WTC11 (cell line): ENCODE measurements at regions not wholly inside any gene's neighbourhood (a gene's known extent, or its start where the extent isn't known, plus 50 kb on each side); places are given as distances from the start of the nearest gene placed in this dataset.

Source experiments
- ATAC-seq: fragments of 200-7000 bp; cut with Tn5 transposase; 2 replicates; pipeline ENCODE4 v1.10.0; 2021; ENCODE audit warnings: mild to moderate bottlenecking, moderate library complexity
- CTCF ChIA-PET: fragments of 300-600 bp; sonication (Branson Sonifier 250); formaldehyde crosslinking; loops from one replicate; lab custom pipeline; 2021; ENCODE audit warnings: antibody characterized with exemption; lab: Charles Lee
- POLR2A ChIA-PET: fragments of 350-600 bp; sonication (Branson Sonifier 250); formaldehyde crosslinking; loops from one replicate; lab custom pipeline; 2021; ENCODE audit warnings: antibody characterized with exemption; lab: Charles Lee
- DNase-seq: peaks from one replicate; pipeline ENCODE4 v3.0.0; 2021; ENCODE audit warnings: low spot score
- H3K27ac Mint-ChIP-seq: 2 replicates; pipeline ENCODE4 v1.8.0; 2021; ENCODE audit warnings: mixed read lengths
- H3K27me3 Mint-ChIP-seq: 2 replicates; pipeline ENCODE4 v1.8.0; 2021; ENCODE audit warnings: low read depth, mild to moderate bottlenecking, moderate library complexity, mixed read lengths
- H3K36me3 Mint-ChIP-seq: 2 replicates; pipeline ENCODE4 v1.8.0; 2021; ENCODE audit warnings: mixed read lengths
- H3K4me1 Mint-ChIP-seq: 2 replicates; pipeline ENCODE4 v1.8.0; 2022; ENCODE audit warnings: mixed read lengths
- H3K4me3 Mint-ChIP-seq: 2 replicates; pipeline ENCODE4 v1.8.0; 2021; ENCODE audit warnings: mild to moderate bottlenecking, moderate library complexity, mixed read lengths
- H3K9me3 Mint-ChIP-seq: 2 replicates; pipeline ENCODE4 v1.8.0; 2021; ENCODE audit warnings: mixed read lengths
- CBFB ChIP-seq: sonication (generic); formaldehyde crosslinking; IDR thresholded peaks from 2 replicates; pipeline ENCODE4 v1.8.1; 2022; ENCODE audit warnings: mild to moderate bottlenecking, low read depth, missing genetic modification reagents
- CREM ChIP-seq: sonication (generic); formaldehyde crosslinking; IDR thresholded peaks from 2 replicates; pipeline ENCODE4 v1.8.1; 2022; ENCODE audit warnings: mild to moderate bottlenecking, missing genetic modification reagents, moderate library complexity
- FOXJ3 ChIP-seq: sonication (generic); formaldehyde crosslinking; IDR thresholded peaks from 2 replicates; pipeline ENCODE4 v1.9.0; 2021; ENCODE audit warnings: missing genetic modification reagents, mild to moderate bottlenecking, borderline replicate concordance
- FOXP1 ChIP-seq: sonication (generic); formaldehyde crosslinking; IDR thresholded peaks from 2 replicates; pipeline ENCODE4 v1.8.0; 2022; ENCODE audit warnings: missing genetic modification reagents, mild to moderate bottlenecking, moderate library complexity, borderline replicate concordance
- GABPB1 ChIP-seq: sonication (generic); formaldehyde crosslinking; IDR thresholded peaks from 2 replicates; pipeline ENCODE4 v1.8.1; 2023; ENCODE audit warnings: mild to moderate bottlenecking, missing genetic modification reagents
- KAT7 ChIP-seq: sonication (generic); formaldehyde crosslinking; IDR thresholded peaks from 2 replicates; pipeline ENCODE4 v1.8.1; 2023; ENCODE audit warnings: missing genetic modification reagents, mild to moderate bottlenecking, borderline replicate concordance
- NR2C2 ChIP-seq: sonication (generic); formaldehyde crosslinking; IDR thresholded peaks from 2 replicates; pipeline ENCODE4 v1.8.0; 2022; ENCODE audit warnings: mild to moderate bottlenecking, missing genetic modification reagents
- TCF7 ChIP-seq: sonication (generic); formaldehyde crosslinking; IDR thresholded peaks from 2 replicates; pipeline ENCODE4 v1.8.0; 2022; ENCODE audit warnings: mild to moderate bottlenecking, low read depth, missing genetic modification reagents, moderate library complexity
- ZNF219 ChIP-seq: sonication (generic); formaldehyde crosslinking; IDR thresholded peaks from 2 replicates; pipeline ENCODE4 v1.8.0; 2023; ENCODE audit warnings: missing genetic modification reagents, mild to moderate bottlenecking, borderline replicate concordance
- ZNF317 ChIP-seq: sonication (generic); formaldehyde crosslinking; IDR thresholded peaks from 2 replicates; pipeline ENCODE4 v1.8.1; 2023; ENCODE audit warnings: low read depth, mild to moderate bottlenecking, moderate library complexity, missing genetic modification reagents, borderline replicate concordance
- TF ChIP-seq, protein P1 (sequence below): sonication (generic); formaldehyde crosslinking; IDR thresholded peaks from 2 replicates; pipeline ENCODE4 v1.8.1; 2023; ENCODE audit warnings: mild to moderate bottlenecking, missing genetic modification reagents
- TF ChIP-seq, protein P2 (sequence below): sonication (generic); formaldehyde crosslinking; IDR thresholded peaks from 2 replicates; pipeline ENCODE4 v1.8.1; 2022; ENCODE audit warnings: missing genetic modification reagents, borderline replicate concordance
- TF ChIP-seq, protein P3 (sequence below): sonication (generic); formaldehyde crosslinking; IDR thresholded peaks from 2 replicates; pipeline ENCODE4 v1.8.1; 2023; ENCODE audit warnings: mild to moderate bottlenecking, missing genetic modification reagents, borderline replicate concordance
- TF ChIP-seq, protein P4 (sequence below): fragments of 250-450 bp; sonication (Bioruptor Pico); IDR thresholded peaks from 2 replicates; pipeline ENCODE4 v1.9.0; 2021; ENCODE audit warnings: moderate library complexity, mild to moderate bottlenecking, inconsistent platforms, borderline replicate concordance
- TF ChIP-seq, protein P5 (sequence below): sonication (generic); formaldehyde crosslinking; IDR thresholded peaks from 2 replicates; pipeline ENCODE4 v1.8.0; 2022; ENCODE audit warnings: mild to moderate bottlenecking, missing genetic modification reagents
- TF ChIP-seq, protein P6 (sequence below): sonication (generic); formaldehyde crosslinking; IDR thresholded peaks from 2 replicates; pipeline ENCODE4 v1.8.1; 2023; ENCODE audit warnings: mild to moderate bottlenecking, missing genetic modification reagents, moderate library complexity
- TF ChIP-seq, protein P7 (sequence below): fragments of 250-450 bp; sonication (Bioruptor Pico); IDR thresholded peaks from 2 replicates; pipeline ENCODE4 v1.9.0; 2021; ENCODE audit warnings: mild to moderate bottlenecking
- TF ChIP-seq, protein P8 (sequence below): sonication (generic); formaldehyde crosslinking; conservative IDR thresholded peaks from 2 replicates; pipeline ENCODE4 v1.8.1; 2023; ENCODE audit warnings: mild to moderate bottlenecking, low read depth, missing genetic modification reagents, moderate library complexity
- TF ChIP-seq, protein P9 (sequence below): sonication (generic); formaldehyde crosslinking; IDR thresholded peaks from 2 replicates; pipeline ENCODE4 v1.8.0; 2022; ENCODE audit warnings: mild to moderate bottlenecking, missing genetic modification reagents
- TF ChIP-seq, protein P10 (sequence below): sonication (generic); formaldehyde crosslinking; conservative IDR thresholded peaks from 2 replicates; pipeline ENCODE4 v1.8.1; 2022; ENCODE audit warnings: mild to moderate bottlenecking, missing genetic modification reagents

DNA sequence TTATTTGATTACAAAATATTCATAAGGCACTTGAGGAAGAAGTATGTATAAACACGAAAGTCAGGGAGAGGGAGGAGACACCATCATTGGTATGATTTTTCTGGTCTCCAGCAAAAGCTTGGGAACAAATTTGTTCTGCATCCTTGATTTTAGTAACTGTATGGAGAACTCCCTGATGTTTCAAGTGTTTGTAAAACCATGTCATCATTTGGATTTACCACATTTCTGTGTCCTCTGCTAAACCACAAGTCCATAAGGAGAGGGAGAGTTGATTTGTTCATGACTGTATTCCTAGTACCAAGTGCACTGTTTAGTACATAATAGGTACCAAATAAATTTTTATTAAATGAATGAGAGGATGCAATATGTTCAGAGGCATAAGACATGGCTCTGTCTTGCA, 181.1 kb downstream of the BTG1 start:
- no peak overlapping the region for H3K27ac Mint-ChIP-seq
- no peak for ATAC-seq
- peaks cover under 1% of the 10 kb centered on the region; the same call in 1 of the 2 replicates for H3K9me3 Mint-ChIP-seq
- H3K4me1 Mint-ChIP-seq: no peaks in the 10 kb centered on the region
- TF ChIP-seq NR2C2 (no peak), CBFB (CRISPR knock-in tag) (no peak), GABPB1 (CRISPR knock-in tag) (no peak), ZNF317 (CRISPR knock-in tag) (no peak), CREM (CRISPR knock-in tag) (no peak), KAT7 (CRISPR knock-in tag) (no peak), ZNF219 (no peak), FOXJ3 (no peak)
- TF ChIP-seq, protein P1, sequence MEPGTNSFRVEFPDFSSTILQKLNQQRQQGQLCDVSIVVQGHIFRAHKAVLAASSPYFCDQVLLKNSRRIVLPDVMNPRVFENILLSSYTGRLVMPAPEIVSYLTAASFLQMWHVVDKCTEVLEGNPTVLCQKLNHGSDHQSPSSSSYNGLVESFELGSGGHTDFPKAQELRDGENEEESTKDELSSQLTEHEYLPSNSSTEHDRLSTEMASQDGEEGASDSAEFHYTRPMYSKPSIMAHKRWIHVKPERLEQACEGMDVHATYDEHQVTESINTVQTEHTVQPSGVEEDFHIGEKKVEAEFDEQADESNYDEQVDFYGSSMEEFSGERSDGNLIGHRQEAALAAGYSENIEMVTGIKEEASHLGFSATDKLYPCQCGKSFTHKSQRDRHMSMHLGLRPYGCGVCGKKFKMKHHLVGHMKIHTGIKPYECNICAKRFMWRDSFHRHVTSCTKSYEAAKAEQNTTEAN (CRISPR knock-in tag): no peak
- TF ChIP-seq, protein P2, sequence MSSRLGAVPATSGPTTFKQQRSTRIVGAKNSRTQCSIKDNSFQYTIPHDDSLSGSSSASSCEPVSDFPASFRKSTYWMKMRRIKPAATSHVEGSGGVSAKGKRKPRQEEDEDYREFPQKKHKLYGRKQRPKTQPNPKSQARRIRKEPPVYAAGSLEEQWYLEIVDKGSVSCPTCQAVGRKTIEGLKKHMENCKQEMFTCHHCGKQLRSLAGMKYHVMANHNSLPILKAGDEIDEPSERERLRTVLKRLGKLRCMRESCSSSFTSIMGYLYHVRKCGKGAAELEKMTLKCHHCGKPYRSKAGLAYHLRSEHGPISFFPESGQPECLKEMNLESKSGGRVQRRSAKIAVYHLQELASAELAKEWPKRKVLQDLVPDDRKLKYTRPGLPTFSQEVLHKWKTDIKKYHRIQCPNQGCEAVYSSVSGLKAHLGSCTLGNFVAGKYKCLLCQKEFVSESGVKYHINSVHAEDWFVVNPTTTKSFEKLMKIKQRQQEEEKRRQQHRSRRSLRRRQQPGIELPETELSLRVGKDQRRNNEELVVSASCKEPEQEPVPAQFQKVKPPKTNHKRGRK (CRISPR knock-in tag): no peak
- TF ChIP-seq, protein P3, sequence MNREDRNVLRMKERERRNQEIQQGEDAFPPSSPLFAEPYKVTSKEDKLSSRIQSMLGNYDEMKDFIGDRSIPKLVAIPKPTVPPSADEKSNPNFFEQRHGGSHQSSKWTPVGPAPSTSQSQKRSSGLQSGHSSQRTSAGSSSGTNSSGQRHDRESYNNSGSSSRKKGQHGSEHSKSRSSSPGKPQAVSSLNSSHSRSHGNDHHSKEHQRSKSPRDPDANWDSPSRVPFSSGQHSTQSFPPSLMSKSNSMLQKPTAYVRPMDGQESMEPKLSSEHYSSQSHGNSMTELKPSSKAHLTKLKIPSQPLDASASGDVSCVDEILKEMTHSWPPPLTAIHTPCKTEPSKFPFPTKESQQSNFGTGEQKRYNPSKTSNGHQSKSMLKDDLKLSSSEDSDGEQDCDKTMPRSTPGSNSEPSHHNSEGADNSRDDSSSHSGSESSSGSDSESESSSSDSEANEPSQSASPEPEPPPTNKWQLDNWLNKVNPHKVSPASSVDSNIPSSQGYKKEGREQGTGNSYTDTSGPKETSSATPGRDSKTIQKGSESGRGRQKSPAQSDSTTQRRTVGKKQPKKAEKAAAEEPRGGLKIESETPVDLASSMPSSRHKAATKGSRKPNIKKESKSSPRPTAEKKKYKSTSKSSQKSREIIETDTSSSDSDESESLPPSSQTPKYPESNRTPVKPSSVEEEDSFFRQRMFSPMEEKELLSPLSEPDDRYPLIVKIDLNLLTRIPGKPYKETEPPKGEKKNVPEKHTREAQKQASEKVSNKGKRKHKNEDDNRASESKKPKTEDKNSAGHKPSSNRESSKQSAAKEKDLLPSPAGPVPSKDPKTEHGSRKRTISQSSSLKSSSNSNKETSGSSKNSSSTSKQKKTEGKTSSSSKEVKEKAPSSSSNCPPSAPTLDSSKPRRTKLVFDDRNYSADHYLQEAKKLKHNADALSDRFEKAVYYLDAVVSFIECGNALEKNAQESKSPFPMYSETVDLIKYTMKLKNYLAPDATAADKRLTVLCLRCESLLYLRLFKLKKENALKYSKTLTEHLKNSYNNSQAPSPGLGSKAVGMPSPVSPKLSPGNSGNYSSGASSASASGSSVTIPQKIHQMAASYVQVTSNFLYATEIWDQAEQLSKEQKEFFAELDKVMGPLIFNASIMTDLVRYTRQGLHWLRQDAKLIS (CRISPR knock-in tag): no peak
- TF ChIP-seq, protein P4, sequence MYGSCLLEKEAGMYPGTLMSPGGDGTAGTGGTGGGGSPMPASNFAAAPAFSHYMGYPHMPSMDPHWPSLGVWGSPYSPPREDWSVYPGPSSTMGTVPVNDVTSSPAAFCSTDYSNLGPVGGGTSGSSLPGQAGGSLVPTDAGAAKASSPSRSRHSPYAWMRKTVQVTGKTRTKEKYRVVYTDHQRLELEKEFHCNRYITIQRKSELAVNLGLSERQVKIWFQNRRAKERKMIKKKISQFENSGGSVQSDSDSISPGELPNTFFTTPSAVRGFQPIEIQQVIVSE (CRISPR knock-in tag): no peak
- TF ChIP-seq, protein P5, sequence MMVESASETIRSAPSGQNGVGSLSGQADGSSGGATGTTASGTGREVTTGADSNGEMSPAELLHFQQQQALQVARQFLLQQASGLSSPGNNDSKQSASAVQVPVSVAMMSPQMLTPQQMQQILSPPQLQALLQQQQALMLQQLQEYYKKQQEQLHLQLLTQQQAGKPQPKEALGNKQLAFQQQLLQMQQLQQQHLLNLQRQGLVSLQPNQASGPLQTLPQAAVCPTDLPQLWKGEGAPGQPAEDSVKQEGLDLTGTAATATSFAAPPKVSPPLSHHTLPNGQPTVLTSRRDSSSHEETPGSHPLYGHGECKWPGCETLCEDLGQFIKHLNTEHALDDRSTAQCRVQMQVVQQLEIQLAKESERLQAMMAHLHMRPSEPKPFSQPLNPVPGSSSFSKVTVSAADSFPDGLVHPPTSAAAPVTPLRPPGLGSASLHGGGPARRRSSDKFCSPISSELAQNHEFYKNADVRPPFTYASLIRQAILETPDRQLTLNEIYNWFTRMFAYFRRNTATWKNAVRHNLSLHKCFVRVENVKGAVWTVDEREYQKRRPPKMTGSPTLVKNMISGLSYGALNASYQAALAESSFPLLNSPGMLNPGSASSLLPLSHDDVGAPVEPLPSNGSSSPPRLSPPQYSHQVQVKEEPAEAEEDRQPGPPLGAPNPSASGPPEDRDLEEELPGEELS (CRISPR knock-in tag): no peak
- TF ChIP-seq, protein P6, sequence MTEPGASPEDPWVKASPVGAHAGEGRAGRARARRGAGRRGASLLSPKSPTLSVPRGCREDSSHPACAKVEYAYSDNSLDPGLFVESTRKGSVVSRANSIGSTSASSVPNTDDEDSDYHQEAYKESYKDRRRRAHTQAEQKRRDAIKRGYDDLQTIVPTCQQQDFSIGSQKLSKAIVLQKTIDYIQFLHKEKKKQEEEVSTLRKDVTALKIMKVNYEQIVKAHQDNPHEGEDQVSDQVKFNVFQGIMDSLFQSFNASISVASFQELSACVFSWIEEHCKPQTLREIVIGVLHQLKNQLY (CRISPR knock-in tag): no peak
- TF ChIP-seq, all 79 proteins: peak for 0
- no peak for DNase-seq
- ChIA-PET POLR2A (no interaction called here), CTCF (no interaction called here)
- no peak overlapping the region for H3K4me3 Mint-ChIP-seq
- H3K36me3 Mint-ChIP-seq: peaks cover 3% of the 10 kb centered on the region; the same call in 1 of the 2 replicates
- no peaks in the 10 kb centered on the region for H3K27me3 Mint-ChIP-seq

DNA sequence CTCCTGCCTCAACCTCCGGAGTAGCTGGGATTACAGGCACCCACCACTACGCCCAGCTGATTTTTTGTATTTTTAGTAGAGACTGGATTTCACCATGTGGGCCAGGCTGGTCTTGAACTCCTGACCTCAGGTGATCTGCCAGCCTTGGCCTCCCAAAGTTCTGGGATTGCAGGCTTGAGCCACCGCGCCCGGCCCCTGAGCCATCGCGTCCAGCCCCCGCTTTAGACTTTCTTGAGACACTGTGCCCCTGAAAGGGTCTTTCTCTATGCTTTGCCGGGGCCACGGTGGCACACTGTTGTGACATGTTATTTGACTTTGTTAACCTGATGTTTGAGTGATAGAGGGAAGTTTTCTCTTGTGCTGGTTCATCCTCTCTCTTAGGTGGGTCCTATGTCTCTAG, 186.4 kb downstream of the BTG1 start:
- H3K27me3 Mint-ChIP-seq: no peaks in the 10 kb centered on the region; the same call in 1 of the 2 replicates
- peaks cover 10% of the 10 kb centered on the region for H3K9me3 Mint-ChIP-seq
- POLR2A ChIA-PET: no interaction called here
- H3K4me3 Mint-ChIP-seq: no peak overlapping the region
- H3K4me1 Mint-ChIP-seq: peaks cover 4% of the 10 kb centered on the region; the same call in 1 of the 2 replicates
- H3K27ac Mint-ChIP-seq: no peak overlapping the region
- no peak for DNase-seq
- CTCF ChIA-PET: no interaction called here
- H3K36me3 Mint-ChIP-seq: no peaks in the 10 kb centered on the region
- no peak for ATAC-seq
- TF ChIP-seq, protein P7, sequence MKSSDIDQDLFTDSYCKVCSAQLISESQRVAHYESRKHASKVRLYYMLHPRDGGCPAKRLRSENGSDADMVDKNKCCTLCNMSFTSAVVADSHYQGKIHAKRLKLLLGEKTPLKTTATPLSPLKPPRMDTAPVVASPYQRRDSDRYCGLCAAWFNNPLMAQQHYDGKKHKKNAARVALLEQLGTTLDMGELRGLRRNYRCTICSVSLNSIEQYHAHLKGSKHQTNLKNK (CRISPR knock-in tag): no peak
- TF ChIP-seq, protein P8, sequence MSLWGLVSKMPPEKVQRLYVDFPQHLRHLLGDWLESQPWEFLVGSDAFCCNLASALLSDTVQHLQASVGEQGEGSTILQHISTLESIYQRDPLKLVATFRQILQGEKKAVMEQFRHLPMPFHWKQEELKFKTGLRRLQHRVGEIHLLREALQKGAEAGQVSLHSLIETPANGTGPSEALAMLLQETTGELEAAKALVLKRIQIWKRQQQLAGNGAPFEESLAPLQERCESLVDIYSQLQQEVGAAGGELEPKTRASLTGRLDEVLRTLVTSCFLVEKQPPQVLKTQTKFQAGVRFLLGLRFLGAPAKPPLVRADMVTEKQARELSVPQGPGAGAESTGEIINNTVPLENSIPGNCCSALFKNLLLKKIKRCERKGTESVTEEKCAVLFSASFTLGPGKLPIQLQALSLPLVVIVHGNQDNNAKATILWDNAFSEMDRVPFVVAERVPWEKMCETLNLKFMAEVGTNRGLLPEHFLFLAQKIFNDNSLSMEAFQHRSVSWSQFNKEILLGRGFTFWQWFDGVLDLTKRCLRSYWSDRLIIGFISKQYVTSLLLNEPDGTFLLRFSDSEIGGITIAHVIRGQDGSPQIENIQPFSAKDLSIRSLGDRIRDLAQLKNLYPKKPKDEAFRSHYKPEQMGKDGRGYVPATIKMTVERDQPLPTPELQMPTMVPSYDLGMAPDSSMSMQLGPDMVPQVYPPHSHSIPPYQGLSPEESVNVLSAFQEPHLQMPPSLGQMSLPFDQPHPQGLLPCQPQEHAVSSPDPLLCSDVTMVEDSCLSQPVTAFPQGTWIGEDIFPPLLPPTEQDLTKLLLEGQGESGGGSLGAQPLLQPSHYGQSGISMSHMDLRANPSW: no peak
- TF ChIP-seq FOXP1 (no peak), ZNF219 (no peak), TCF7 (CRISPR knock-in tag) (no peak)
- TF ChIP-seq, protein P9, sequence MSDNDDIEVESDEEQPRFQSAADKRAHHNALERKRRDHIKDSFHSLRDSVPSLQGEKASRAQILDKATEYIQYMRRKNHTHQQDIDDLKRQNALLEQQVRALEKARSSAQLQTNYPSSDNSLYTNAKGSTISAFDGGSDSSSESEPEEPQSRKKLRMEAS (CRISPR knock-in tag): no peak
- TF ChIP-seq, protein P10, sequence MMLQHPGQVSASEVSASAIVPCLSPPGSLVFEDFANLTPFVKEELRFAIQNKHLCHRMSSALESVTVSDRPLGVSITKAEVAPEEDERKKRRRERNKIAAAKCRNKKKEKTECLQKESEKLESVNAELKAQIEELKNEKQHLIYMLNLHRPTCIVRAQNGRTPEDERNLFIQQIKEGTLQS: no peak
